ENCODE measurements at regions not wholly inside any gene's neighbourhood (a gene's known extent, or its start where the extent isn't known, plus 50 kb on each side); places are given as distances from the start of the nearest gene placed in this dataset.
"Not testable (repeated sequence)": the region's sequence is repeated elsewhere in the genome, so short reads cannot be mapped to it uniquely, and the experiment has no call there.

DNA sequence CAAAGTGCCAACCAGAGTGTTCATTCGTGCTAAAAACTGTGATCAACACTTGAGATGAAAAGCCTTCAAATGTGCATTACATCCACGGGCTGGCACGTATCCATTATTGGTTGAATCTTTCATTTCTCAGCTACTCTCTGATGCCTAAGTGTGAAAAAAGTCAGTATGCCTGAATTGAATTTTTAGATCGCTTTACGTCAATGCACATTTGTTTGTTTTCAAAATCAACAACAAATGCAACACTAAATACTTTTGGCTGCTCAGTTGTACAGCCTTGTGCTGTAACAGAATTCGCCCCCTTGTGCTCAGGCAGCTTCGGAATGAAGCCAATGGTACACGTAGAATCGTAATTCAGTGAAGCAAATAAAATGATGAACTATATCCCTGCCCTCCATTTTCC is 446.5 kb upstream of the NRP1 start:
- H3K4me3 Mint-ChIP-seq: no peak overlapping the region

DNA sequence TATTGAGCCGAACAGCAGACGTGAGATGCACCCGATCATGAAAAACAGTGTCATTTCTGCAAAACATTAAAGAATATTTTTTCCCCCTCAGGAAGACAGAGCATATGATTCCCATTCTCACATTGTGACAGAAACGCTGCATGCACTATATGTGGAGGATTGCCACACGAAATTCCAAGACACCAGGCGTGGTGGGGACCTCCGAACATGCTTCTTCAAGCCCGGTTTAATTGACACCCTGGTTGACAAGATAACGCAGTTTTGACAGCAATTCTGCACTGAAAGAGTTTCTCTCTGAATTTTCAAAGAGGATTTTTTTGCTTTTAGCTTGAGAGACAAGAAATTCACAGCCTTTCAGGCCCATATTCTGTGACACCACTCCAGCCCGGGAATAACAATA is 442.8 kb upstream of the NRP1 start:
- H3K4me1 Mint-ChIP-seq (ENCODE audit: low read depth in 2 of 2): peaks cover 0 to 3% of the 10 kb centered on the region in 2 donors
- no peak for DNase-seq
- no peak for ATAC-seq (replicated peaks)
- no peak overlapping the region for H3K27ac Mint-ChIP-seq
- peaks cover 0 to 8% of the 10 kb centered on the region in 2 donors for H3K27me3 Mint-ChIP-seq
- peaks cover 3% of the 10 kb centered on the region for H3K36me3 Mint-ChIP-seq (ENCODE audit: insufficient read depth)
- H3K4me3 Mint-ChIP-seq: no peak overlapping the region
- no peaks in the 10 kb centered on the region for H3K9me3 Mint-ChIP-seq

More for the DNA sequence above, 446.5 kb upstream of the NRP1 start:
- H3K27ac Mint-ChIP-seq: no peak overlapping the region
- H3K27me3 Mint-ChIP-seq: peaks cover 8% of the 10 kb centered on the region in 2 donors
- H3K36me3 Mint-ChIP-seq (ENCODE audit: insufficient read depth): no peaks in the 10 kb centered on the region
- peaks cover 2 to 7% of the 10 kb centered on the region in 2 donors for H3K9me3 Mint-ChIP-seq
- DNase-seq (no peak), ATAC-seq (replicated peaks) (no peak)
- H3K4me1 Mint-ChIP-seq (ENCODE audit: low read depth in 2 of 2): no peaks in the 10 kb centered on the region

- Mint-ChIP-seq H3K9me3 (no peaks in the 10 kb centered on the region), H3K27me3 (peaks cover 0 to 5% of the 10 kb centered on the region in 2 donors), H3K4me3 (no peak overlapping the region), H3K36me3 (ENCODE audit: insufficient read depth) (peaks cover 3% of the 10 kb centered on the region), H3K27ac (no peak overlapping the region), H3K4me1 (ENCODE audit: low read depth in 2 of 2) (peaks cover 0 to 5% of the 10 kb centered on the region in 2 donors)
- ATAC-seq (replicated peaks): no peak
- no peak for DNase-seq
Measured at GRCh38 chr10:33776419-33777070, 442.1 kb upstream of the NRP1 start.

GRCh38 chr10:33774857-33775256 is 440.4 kb upstream of the NRP1 start:
- H3K9me3 Mint-ChIP-seq: no peaks in the 10 kb centered on the region
- H3K27ac Mint-ChIP-seq: no peak overlapping the region
- no peaks in the 10 kb centered on the region for H3K27me3 Mint-ChIP-seq
- ATAC-seq (replicated peaks) (no peak), DNase-seq (no peak)
- peaks cover 3% of the 10 kb centered on the region for H3K36me3 Mint-ChIP-seq (ENCODE audit: insufficient read depth)
- peaks cover 0 to 5% of the 10 kb centered on the region in 2 donors for H3K4me1 Mint-ChIP-seq (ENCODE audit: low read depth in 2 of 2)
- H3K4me3 Mint-ChIP-seq: no peak overlapping the region

DNA sequence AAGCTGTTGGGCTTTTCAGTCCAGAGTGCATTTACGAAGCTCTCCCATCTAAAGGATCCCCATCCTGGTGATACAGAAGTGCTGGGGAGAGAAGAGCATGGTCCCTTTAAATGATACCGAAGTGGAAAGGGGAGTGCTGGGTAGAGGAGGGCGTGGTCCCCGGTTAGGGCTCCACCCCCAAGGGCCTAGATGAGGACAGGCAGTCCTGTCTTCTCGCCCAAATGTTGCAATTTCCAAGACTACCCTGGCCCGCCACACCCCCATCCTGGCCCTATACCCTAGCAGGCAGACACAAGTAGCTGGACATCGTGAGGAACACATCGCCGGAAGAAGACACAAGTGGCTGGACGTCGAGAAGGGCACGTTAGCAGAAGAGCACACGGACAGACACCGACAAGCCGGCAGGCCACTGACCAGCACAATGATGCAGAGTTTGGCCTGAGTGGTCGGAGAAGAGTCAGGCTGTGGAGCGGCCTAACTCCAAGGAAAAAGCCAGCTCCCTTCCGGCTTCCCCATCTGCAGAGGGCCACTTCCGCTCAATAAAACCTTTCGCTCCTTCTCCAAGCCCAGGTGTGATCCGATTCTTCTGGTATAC is 439.5 kb upstream of the NRP1 start:
- Mint-ChIP-seq H3K27me3 (no peaks in the 10 kb centered on the region), H3K36me3 (ENCODE audit: insufficient read depth) (peaks cover 3% of the 10 kb centered on the region), H3K27ac (no peak overlapping the region), H3K9me3 (no peaks in the 10 kb centered on the region), H3K4me1 (ENCODE audit: low read depth in 2 of 2) (peaks cover 0 to 5% of the 10 kb centered on the region in 2 donors), H3K4me3 (no peak overlapping the region)
- ATAC-seq (replicated peaks) (no peak), DNase-seq (no peak)

DNA sequence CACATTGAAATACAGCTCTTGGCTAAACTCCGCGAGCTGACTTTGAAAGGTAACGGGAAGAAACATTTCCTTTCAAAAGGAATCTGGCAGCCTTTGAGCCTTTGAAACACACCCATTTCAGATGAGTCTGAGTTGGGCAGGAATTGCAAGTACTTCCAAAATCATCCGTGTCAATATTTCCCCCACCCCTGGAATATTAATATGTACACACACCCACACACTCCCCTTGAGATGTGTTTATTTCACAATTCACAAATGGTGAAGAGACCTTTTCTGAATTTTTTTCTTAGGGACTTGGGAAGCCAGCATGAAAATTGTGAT is 438.7 kb upstream of the NRP1 start:
- no peak overlapping the region for H3K4me3 Mint-ChIP-seq
- H3K9me3 Mint-ChIP-seq: no peaks in the 10 kb centered on the region
- peaks cover 3% of the 10 kb centered on the region for H3K36me3 Mint-ChIP-seq (ENCODE audit: insufficient read depth)
- DNase-seq: no peak
- peaks cover 0 to 5% of the 10 kb centered on the region in 2 donors for H3K4me1 Mint-ChIP-seq (ENCODE audit: low read depth in 2 of 2)
- no peak overlapping the region for H3K27ac Mint-ChIP-seq
- no peaks in the 10 kb centered on the region for H3K27me3 Mint-ChIP-seq
- no peak for ATAC-seq (replicated peaks)

GRCh38 chr10:33772370-33773252 is 438.1 kb upstream of the NRP1 start:
- DNase-seq: no peak
- H3K9me3 Mint-ChIP-seq: no peaks in the 10 kb centered on the region
- H3K27ac Mint-ChIP-seq: no peak overlapping the region
- no peaks in the 10 kb centered on the region for H3K27me3 Mint-ChIP-seq
- peaks cover 0 to 5% of the 10 kb centered on the region in 2 donors for H3K4me1 Mint-ChIP-seq (ENCODE audit: low read depth in 2 of 2)
- no peak overlapping the region for H3K4me3 Mint-ChIP-seq
- no peak for ATAC-seq (replicated peaks)
- peaks cover 3% of the 10 kb centered on the region for H3K36me3 Mint-ChIP-seq (ENCODE audit: insufficient read depth)

GRCh38 chr10:33771856-33772255 is 437.4 kb upstream of the NRP1 start:
- not testable (repeated sequence) for H3K36me3 Mint-ChIP-seq (ENCODE audit: insufficient read depth); H3K4me1 Mint-ChIP-seq (ENCODE audit: low read depth in 2 of 2); H3K9me3 Mint-ChIP-seq; H3K27me3 Mint-ChIP-seq; DNase-seq; H3K4me3 Mint-ChIP-seq; ATAC-seq (replicated peaks); H3K27ac Mint-ChIP-seq

- no peak overlapping the region for H3K27ac Mint-ChIP-seq
- H3K9me3 Mint-ChIP-seq: peaks cover 2 to 7% of the 10 kb centered on the region in 2 donors
- ATAC-seq (replicated peaks): no peak
- no peak for DNase-seq
- H3K4me3 Mint-ChIP-seq: no peak overlapping the region
- no peaks in the 10 kb centered on the region for H3K4me1 Mint-ChIP-seq (ENCODE audit: low read depth in 2 of 2)
- H3K36me3 Mint-ChIP-seq (ENCODE audit: insufficient read depth): no peaks in the 10 kb centered on the region
- no peaks in the 10 kb centered on the region for H3K27me3 Mint-ChIP-seq
Measured at GRCh38 chr10:33764694-33765185, 430.3 kb upstream of the NRP1 start.

- Mint-ChIP-seq H3K36me3 (ENCODE audit: insufficient read depth) (no peaks in the 10 kb centered on the region), H3K27ac (no peak overlapping the region), H3K4me1 (ENCODE audit: low read depth in 2 of 2) (no peaks in the 10 kb centered on the region), H3K9me3 (peaks cover 2 to 7% of the 10 kb centered on the region in 2 donors), H3K27me3 (no peaks in the 10 kb centered on the region), H3K4me3 (no peak overlapping the region)
- ATAC-seq (replicated peaks) (no peak), DNase-seq (no peak)
Measured at GRCh38 chr10:33760056-33760943, 425.8 kb upstream of the NRP1 start.

- ATAC-seq (replicated peaks) (no peak), DNase-seq (no peak)
- H3K4me3 Mint-ChIP-seq: no peak overlapping the region
- no peaks in the 10 kb centered on the region for H3K4me1 Mint-ChIP-seq (ENCODE audit: low read depth in 2 of 2)
- H3K36me3 Mint-ChIP-seq (ENCODE audit: insufficient read depth): no peaks in the 10 kb centered on the region
- H3K27me3 Mint-ChIP-seq: no peaks in the 10 kb centered on the region
- no peak overlapping the region for H3K27ac Mint-ChIP-seq
- peaks cover 2 to 7% of the 10 kb centered on the region in 2 donors for H3K9me3 Mint-ChIP-seq
Measured at GRCh38 chr10:33759191-33759590, 424.7 kb upstream of the NRP1 start.

- no peak overlapping the region for H3K4me3 Mint-ChIP-seq
- H3K27ac Mint-ChIP-seq: no peak overlapping the region
- DNase-seq (no peak), ATAC-seq (replicated peaks) (no peak)
- H3K27me3 Mint-ChIP-seq: no peaks in the 10 kb centered on the region
- H3K36me3 Mint-ChIP-seq (ENCODE audit: insufficient read depth): no peaks in the 10 kb centered on the region
- no peaks in the 10 kb centered on the region for H3K4me1 Mint-ChIP-seq (ENCODE audit: low read depth in 2 of 2)
- H3K9me3 Mint-ChIP-seq: peaks cover 2 to 7% of the 10 kb centered on the region in 2 donors
Measured at GRCh38 chr10:33758299-33758698, 423.8 kb upstream of the NRP1 start.

DNA sequence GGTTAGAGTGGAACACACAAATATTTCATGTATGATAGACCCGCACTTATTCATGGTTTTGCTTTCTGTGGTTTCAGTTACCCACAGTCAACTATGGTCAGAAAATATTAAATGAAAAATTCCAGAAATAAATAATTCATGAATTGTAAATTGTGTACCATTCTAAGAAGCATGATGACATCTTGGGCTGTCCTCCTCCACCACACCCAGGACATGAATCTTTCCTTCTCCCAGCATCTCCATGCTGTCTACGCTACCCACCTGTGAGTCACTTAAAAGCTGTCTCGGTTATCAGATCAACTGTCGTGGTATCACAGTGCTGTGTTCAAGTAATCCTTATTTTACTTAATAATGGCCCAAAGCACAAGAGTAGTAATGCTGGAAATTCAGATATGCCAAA is 419.6 kb upstream of the NRP1 start:
- ATAC-seq (replicated peaks) (no peak), DNase-seq (no peak)
- Mint-ChIP-seq H3K4me3 (no peak overlapping the region), H3K36me3 (ENCODE audit: insufficient read depth) (no peaks in the 10 kb centered on the region), H3K27me3 (no peaks in the 10 kb centered on the region), H3K27ac (no peak overlapping the region), H3K4me1 (ENCODE audit: low read depth in 2 of 2) (no peaks in the 10 kb centered on the region), H3K9me3 (no peaks in the 10 kb centered on the region)

All from effector memory CD8-positive, alpha-beta T cell (primary cell).